Cardiac muscle cell (in vitro differentiated cells and primary cell): ENCODE measurements at regions not wholly inside any gene's neighbourhood (a gene's known extent, or its start where the extent isn't known, plus 50 kb on each side); places are given as distances from the start of the nearest gene placed in this dataset.

Source experiments
- DNase-seq, 2 donors: peaks; one replicate each; pipeline versions ENCODE4 v3.0.0 to v3.0.0-alpha.2; 2010 to 2017; ENCODE audit warnings: low read depth in 1 of 2, low spot score in 1 of 2
- H3K27ac ChIP-seq: fragments of 200-600 bp; sonication (generic); 2 replicates; pipeline ENCODE4 v1.5.1; 2016
- H3K27me3 ChIP-seq: fragments of 200-600 bp; sonication (generic); 2 replicates; pipeline ENCODE4 v1.6.0; 2016; ENCODE audit warnings: control low read depth
- H3K36me3 ChIP-seq: fragments of 200-600 bp; sonication (generic); 2 replicates; pipeline ENCODE4 v1.5.1; 2016; ENCODE audit warnings: control low read depth
- H3K4me1 ChIP-seq: fragments of 200-600 bp; sonication (generic); 2 replicates; pipeline ENCODE4 v1.8.1; 2017; ENCODE audit warnings: low read depth, mild to moderate bottlenecking, mixed run types
- H3K4me3 ChIP-seq: fragments of 200-600 bp; sonication (generic); 2 replicates; pipeline ENCODE4 v1.5.1; 2016; ENCODE audit warnings: mild to moderate bottlenecking
- H3K9me3 ChIP-seq: fragments of 200-600 bp; sonication (generic); 2 replicates; pipeline ENCODE4 v1.5.1; 2017; ENCODE audit warnings: low read depth, mild to moderate bottlenecking, control low read depth
- TF ChIP-seq, protein P1 (sequence below): IDR thresholded peaks from 2 replicates; pipeline ENCODE4 v1.5.1; 2012; ENCODE audit warnings: low read depth, mild to moderate bottlenecking, low read length

DNA sequence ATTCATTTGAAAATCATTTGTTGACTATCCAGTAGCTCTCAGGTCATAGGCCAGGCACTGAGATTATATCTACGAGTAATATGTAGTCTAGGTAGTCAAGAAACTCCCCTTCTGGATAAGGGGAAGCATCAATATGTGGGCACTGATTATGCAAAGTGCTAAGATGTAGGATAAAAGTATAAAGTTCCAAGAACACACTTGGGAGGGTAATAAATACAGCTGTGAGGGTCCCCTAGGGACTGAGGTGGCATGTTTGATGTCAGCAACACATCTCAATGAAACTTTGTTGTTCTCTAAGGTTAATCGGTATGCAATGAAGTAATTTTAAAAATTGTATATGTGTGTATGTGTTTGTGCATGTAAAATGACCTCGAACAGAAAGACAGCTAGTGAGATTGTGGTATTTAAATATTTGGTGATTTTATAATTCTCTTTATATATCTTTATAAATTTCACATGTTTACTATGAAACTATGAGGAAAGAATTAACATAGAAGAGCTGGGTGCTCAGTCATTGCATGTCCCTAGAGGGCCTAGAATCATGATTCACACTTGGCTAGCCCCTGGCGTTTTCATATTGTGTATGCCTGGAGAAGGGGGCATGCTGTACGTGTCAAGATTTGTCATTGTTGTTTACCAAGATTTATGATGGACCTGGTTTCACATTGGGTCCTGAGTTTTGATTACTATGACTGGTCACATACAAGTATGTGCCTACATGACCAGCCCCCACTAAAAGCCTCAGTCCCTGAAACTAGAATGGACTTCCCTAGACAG lies 140.1 kb upstream of the DUSP10 start:
- Histone ChIP-seq H3K36me3 (no peaks in the 10 kb centered on the region), H3K4me1 (peaks cover 6% of the 10 kb centered on the region), H3K9me3 (no peaks in the 10 kb centered on the region), H3K27me3 (no peaks in the 10 kb centered on the region), H3K27ac (no peak overlapping the region), H3K4me3 (no peak overlapping the region)
- TF ChIP-seq, protein P1, sequence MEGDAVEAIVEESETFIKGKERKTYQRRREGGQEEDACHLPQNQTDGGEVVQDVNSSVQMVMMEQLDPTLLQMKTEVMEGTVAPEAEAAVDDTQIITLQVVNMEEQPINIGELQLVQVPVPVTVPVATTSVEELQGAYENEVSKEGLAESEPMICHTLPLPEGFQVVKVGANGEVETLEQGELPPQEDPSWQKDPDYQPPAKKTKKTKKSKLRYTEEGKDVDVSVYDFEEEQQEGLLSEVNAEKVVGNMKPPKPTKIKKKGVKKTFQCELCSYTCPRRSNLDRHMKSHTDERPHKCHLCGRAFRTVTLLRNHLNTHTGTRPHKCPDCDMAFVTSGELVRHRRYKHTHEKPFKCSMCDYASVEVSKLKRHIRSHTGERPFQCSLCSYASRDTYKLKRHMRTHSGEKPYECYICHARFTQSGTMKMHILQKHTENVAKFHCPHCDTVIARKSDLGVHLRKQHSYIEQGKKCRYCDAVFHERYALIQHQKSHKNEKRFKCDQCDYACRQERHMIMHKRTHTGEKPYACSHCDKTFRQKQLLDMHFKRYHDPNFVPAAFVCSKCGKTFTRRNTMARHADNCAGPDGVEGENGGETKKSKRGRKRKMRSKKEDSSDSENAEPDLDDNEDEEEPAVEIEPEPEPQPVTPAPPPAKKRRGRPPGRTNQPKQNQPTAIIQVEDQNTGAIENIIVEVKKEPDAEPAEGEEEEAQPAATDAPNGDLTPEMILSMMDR: no peak
- no peak for DNase-seq

DNA sequence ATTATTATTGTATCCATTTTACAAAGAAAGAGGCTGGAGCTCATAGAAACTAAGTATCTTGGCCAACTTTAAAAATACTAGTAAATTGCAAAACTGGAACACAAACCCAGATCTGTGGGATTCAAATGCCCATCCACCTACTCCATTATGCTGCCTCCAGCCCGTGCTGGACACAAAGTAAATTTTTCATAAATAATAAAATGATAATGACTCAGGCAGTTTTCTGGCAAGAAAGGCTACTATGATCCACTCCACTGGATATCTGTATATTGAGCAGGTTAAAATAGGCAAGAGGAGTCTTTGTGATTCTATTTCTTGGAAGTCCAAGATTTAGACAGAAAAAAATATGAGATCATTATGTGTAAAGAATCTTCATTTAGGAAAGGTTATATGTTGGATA lies 138.3 kb upstream of the DUSP10 start:
- TF ChIP-seq, protein P1: no peak
- no peak for DNase-seq
- H3K27me3 ChIP-seq: no peaks in the 10 kb centered on the region
- H3K36me3 ChIP-seq: no peaks in the 10 kb centered on the region
- H3K9me3 ChIP-seq: no peaks in the 10 kb centered on the region
- peaks cover 6% of the 10 kb centered on the region for H3K4me1 ChIP-seq
- no peak overlapping the region for H3K27ac ChIP-seq
- no peak overlapping the region for H3K4me3 ChIP-seq

DNA sequence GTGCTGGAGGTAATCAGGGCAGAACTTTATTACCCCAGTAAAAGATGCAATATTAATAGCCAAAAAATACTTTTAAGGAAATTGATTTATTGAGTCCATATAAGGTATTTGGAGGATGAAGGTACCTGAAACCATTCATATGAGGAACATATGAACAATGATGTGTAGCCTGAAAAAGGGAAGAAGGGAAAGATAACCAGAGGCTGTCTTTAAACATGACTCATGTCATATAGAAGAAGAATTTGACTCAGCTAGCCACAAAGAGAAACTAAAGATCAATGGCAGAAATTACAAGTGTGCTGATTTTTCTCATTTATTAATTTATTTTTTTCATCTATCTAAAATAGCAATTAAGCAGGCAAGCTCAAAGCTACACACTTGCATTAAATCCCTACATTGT lies 136.2 kb upstream of the DUSP10 start:
- Histone ChIP-seq H3K36me3 (no peaks in the 10 kb centered on the region), H3K27ac (no peak overlapping the region), H3K4me3 (no peak overlapping the region), H3K4me1 (peaks cover 6% of the 10 kb centered on the region), H3K9me3 (no peaks in the 10 kb centered on the region), H3K27me3 (no peaks in the 10 kb centered on the region)
- no peak for DNase-seq
- TF ChIP-seq, protein P1: no peak

DNA sequence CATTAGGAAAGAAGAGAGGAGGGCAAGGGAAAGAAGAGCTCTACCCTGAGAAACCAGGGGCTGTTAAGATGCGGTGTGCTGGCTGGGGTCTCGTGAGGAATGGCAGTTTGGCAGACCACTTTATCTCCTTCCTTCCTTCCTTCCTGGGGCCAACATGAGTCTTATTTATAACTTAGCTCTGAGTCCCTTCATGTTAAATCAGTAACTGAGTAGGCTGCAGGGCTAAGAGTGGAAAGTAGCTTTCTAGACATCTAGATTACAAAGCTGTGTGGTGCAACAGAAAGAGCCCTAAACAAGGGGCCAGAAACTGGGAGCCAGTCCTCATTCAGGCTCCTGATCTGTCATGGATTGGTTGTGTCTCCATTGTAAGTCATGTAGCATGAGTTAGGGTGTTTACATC lies 135.4 kb upstream of the DUSP10 start:
- Histone ChIP-seq H3K4me1 (peaks cover 6% of the 10 kb centered on the region), H3K27ac (no peak overlapping the region), H3K4me3 (no peak overlapping the region), H3K27me3 (no peaks in the 10 kb centered on the region), H3K9me3 (no peaks in the 10 kb centered on the region), H3K36me3 (no peaks in the 10 kb centered on the region)
- TF ChIP-seq, protein P1: no peak
- peak in 1 of 2 donors; percentile 4 for DNase-seq

DNA sequence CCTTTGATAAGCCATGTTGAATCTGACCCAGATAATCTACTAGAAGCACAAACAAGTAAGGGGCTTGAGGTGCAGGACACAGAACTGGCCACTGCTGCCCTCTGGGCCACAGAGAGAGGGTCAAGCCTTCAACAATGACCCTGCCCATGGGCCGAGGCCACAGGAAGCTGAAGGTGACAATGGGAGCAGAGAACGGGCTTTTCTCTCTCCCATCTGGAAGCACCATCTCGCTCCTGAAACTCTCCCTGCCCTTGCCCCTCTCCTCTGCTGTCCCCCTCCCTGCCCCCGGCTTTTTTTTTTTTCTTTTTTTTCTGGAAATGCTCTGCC lies 133.1 kb upstream of the DUSP10 start:
- H3K36me3 ChIP-seq: no peaks in the 10 kb centered on the region
- H3K27me3 ChIP-seq: no peaks in the 10 kb centered on the region
- no peak for DNase-seq
- TF ChIP-seq, protein P1: no peak
- no peak overlapping the region for H3K27ac ChIP-seq
- H3K9me3 ChIP-seq: no peaks in the 10 kb centered on the region
- H3K4me3 ChIP-seq: no peak overlapping the region
- peaks cover 6% of the 10 kb centered on the region for H3K4me1 ChIP-seq
